H1 (cell line): ENCODE measurements at regions not wholly inside any gene's neighbourhood (a gene's known extent, or its start where the extent isn't known, plus 50 kb on each side); places are given as distances from the start of the nearest gene placed in this dataset.

Experiments used
- CTBP2 ChIP-seq: IDR thresholded peaks from 2 replicates; pipeline ENCODE4 v1.7.0; 2011; ENCODE audit warnings: borderline replicate concordance, mild to moderate bottlenecking, moderate library complexity, mixed read lengths, low read length; ENCODE audit not compliant: insufficient read depth, insufficient read length
- EGR1 ChIP-seq: IDR thresholded peaks from 2 replicates; pipeline ENCODE4 v1.6.1; 2011; ENCODE audit warnings: low read depth, low read length, borderline replicate concordance
- KDM1A ChIP-seq: fragments of 200-600, 300-600 bp; sonication (generic); IDR thresholded peaks from 2 replicates; pipeline ENCODE4 v1.7.1; 2016; ENCODE audit warnings: mild to moderate bottlenecking, low read length, borderline replicate concordance
- KDM5A ChIP-seq: fragments of 200-600 bp; IDR thresholded peaks from 2 replicates; pipeline ENCODE4 v1.7.1; 2012; ENCODE audit warnings: mild to moderate bottlenecking, low read length, inconsistent platforms, mixed read lengths

- TF ChIP-seq KDM5A, result no peak
- no peak for TF ChIP-seq KDM1A
- no peak for TF ChIP-seq CTBP2
- no peak for TF ChIP-seq EGR1
These were observed 210.9 kb upstream of the PDE10A start (continued) for GRCh38 chr6:165873976-165874375.
